Right lobe of liver (tissue), 6 donors: ENCODE measurements at regions not wholly inside any gene's neighbourhood (a gene's known extent, or its start where the extent isn't known, plus 50 kb on each side); places are given as distances from the start of the nearest gene placed in this dataset.

Experiments used
- ATAC-seq, 4 donors: fragments of 200-7000 bp; cut with Tn5 transposase; one replicate each; pipeline ENCODE4 v1.9.1; 2020; ENCODE audit warnings: mild to moderate bottlenecking in 4 of 4, moderate library complexity in 4 of 4
- DNase-seq, 3 donors: peaks; one replicate each; pipeline ENCODE4 v3.0.0-alpha.2; 2020
- H3K27ac ChIP-seq, 3 donors: fragments of 200-600 bp; one replicate each; pipeline ENCODE4 v1.8.0; 2022
- H3K27me3 ChIP-seq, 2 donors: fragments of 200-600 bp; one replicate each; pipeline ENCODE4 v1.8.0; 2022
- H3K36me3 ChIP-seq, 4 donors: fragments of 200-600 bp; sonication (generic) in 1 of 4; one replicate each; pipeline versions ENCODE4 v1.5.1 to v1.8.0; 2017 to 2022; ENCODE audit warnings: control low read depth in 1 of 4
- H3K4me1 ChIP-seq, 4 donors: fragments of 200-600 bp; sonication (generic) in 1 of 4; one replicate each; pipeline versions ENCODE4 v1.5.1 to v1.8.0; 2017 to 2022; ENCODE audit warnings: control low read depth in 1 of 4
- H3K4me3 ChIP-seq, 3 donors: fragments of 200-600 bp; one replicate each; pipeline ENCODE4 v1.8.0; 2022
- H3K9me3 ChIP-seq, 4 donors: fragments of 200-600 bp; sonication (generic) in 1 of 4; one replicate each; pipeline versions ENCODE4 v1.5.1 to v1.8.0; 2017 to 2022; ENCODE audit warnings: control low read depth in 1 of 4
- POLR2A ChIP-seq: fragments of 450-650 bp; IDR thresholded peaks from one replicate; pipeline ENCODE4 v1.6.1; 2017; ENCODE audit warnings: antibody characterized with exemption, mild to moderate bottlenecking
- WGBS: methylation state at CpG from one replicate; pipeline ENCODE4 v1.1.6; 2018; ENCODE audit warnings: low coverage, low lambda C conversion rate; ENCODE audit not compliant: insufficient coverage; ENCODE audit errors: missing lambda C conversion rate; 5-methylcytosine and 5-hydroxymethylcytosine counted together
- intact Hi-C, 2 donors: fragments of 100-400 bp; cut with DNase I; formaldehyde crosslinking; loops; one replicate each; pipeline versions ENCODE4 v1.11.2 to v1.14.1; 2022
- TF ChIP-seq, protein P1 (sequence below), 4 donors: fragments of 200-600 bp in 3 of 4; fragments of 450-650 bp in 1 of 4; IDR thresholded peaks; one replicate each; pipeline versions ENCODE4 v1.5.1 to v1.8.0; 2016 to 2022; ENCODE audit warnings: antibody characterized with exemption in 4 of 4, mild to moderate bottlenecking in 2 of 4
- donor health status: DM: no; HTN: yes; CAD: no.
- donor health status: DM: no; HTN: no; CAD: no.
- donor health status: DM: no; HTN: no; CAD: no.
- donor health status: DM: no; HTN: yes; CAD: no.
- donor health status: DM: no; HTN: yes; CAD: no.

DNA sequence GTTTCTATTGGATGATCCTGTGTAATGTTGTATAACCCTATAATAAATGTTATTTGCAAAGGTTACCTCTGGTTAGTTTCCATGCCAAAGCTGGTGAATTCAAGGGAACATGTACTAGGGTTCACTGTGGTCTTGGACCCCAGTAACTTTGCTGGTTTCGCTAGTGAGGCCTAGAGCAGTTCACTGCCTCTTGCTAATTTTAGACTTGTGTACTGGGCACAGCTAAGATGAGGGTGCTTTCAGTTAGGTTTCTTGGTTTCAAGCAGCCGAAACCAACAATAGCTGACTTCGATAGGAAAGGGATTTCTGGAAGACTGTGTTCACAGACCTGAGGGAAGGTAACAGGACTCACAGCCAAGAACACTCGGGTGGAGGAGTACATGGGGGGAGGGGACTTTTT is 215.5 kb upstream of the BCOR start:
- ATAC-seq (no peak), DNase-seq (no peak)
- Histone ChIP-seq H3K4me3 (no peak overlapping the region), H3K9me3 (no peaks in the 10 kb centered on the region), H3K36me3 (no peaks in the 10 kb centered on the region), H3K27me3 (no peaks in the 10 kb centered on the region), H3K27ac (no peak overlapping the region), H3K4me1 (no peaks in the 10 kb centered on the region)
- no peak for TF ChIP-seq POLR2A
- TF ChIP-seq, protein P1, sequence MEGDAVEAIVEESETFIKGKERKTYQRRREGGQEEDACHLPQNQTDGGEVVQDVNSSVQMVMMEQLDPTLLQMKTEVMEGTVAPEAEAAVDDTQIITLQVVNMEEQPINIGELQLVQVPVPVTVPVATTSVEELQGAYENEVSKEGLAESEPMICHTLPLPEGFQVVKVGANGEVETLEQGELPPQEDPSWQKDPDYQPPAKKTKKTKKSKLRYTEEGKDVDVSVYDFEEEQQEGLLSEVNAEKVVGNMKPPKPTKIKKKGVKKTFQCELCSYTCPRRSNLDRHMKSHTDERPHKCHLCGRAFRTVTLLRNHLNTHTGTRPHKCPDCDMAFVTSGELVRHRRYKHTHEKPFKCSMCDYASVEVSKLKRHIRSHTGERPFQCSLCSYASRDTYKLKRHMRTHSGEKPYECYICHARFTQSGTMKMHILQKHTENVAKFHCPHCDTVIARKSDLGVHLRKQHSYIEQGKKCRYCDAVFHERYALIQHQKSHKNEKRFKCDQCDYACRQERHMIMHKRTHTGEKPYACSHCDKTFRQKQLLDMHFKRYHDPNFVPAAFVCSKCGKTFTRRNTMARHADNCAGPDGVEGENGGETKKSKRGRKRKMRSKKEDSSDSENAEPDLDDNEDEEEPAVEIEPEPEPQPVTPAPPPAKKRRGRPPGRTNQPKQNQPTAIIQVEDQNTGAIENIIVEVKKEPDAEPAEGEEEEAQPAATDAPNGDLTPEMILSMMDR (IDR thresholded peaks at IDR 0.05) = no peak
- 51% methylated on average over 4 of the region's 4 CpGs for WGBS
- intact Hi-C loops = no loop called here

GRCh38 chrX:40310447-40310846 is 212.7 kb upstream of the BCOR start:
- no peak for TF ChIP-seq POLR2A
- no peak for ATAC-seq
- intact Hi-C loops = no loop called here
- Histone ChIP-seq H3K27ac (no peak overlapping the region), H3K4me3 (no peak overlapping the region), H3K9me3 (no peaks in the 10 kb centered on the region), H3K4me1 (no peaks in the 10 kb centered on the region), H3K27me3 (no peaks in the 10 kb centered on the region), H3K36me3 (no peaks in the 10 kb centered on the region)
- no peak for DNase-seq
- WGBS = 40% methylated on average over 1 of the region's 5 CpGs

GRCh38 chrX:40310016-40310415 is 212.3 kb upstream of the BCOR start:
- no CpG with 5 or more reads among the region's 7 CpGs for WGBS
- H3K4me1 ChIP-seq = no peaks in the 10 kb centered on the region
- no peaks in the 10 kb centered on the region for H3K9me3 ChIP-seq
- no peak overlapping the region for H3K4me3 ChIP-seq
- DNase-seq (no peak), ATAC-seq (no peak)
- no peaks in the 10 kb centered on the region for H3K36me3 ChIP-seq
- H3K27ac ChIP-seq = no peak overlapping the region
- H3K27me3 ChIP-seq = no peaks in the 10 kb centered on the region
- TF ChIP-seq, protein P1 (IDR thresholded peaks at IDR 0.05) = no peak
- TF ChIP-seq POLR2A = no peak
- intact Hi-C loops = no loop called here

- 72% methylated on average over 10 of the region's 13 CpGs for WGBS
- Histone ChIP-seq H3K9me3 (no peaks in the 10 kb centered on the region), H3K4me1 (no peaks in the 10 kb centered on the region), H3K36me3 (no peaks in the 10 kb centered on the region), H3K4me3 (no peak overlapping the region), H3K27ac (no peak overlapping the region), H3K27me3 (no peaks in the 10 kb centered on the region)
- TF ChIP-seq POLR2A = no peak
- TF ChIP-seq, protein P1 (IDR thresholded peaks at IDR 0.05) = no peak
- no peak for DNase-seq
- no peak for ATAC-seq
- intact Hi-C loops = no loop called here
These were observed 210.1 kb upstream of the BCOR start for GRCh38 chrX:40307871-40308270.

DNA sequence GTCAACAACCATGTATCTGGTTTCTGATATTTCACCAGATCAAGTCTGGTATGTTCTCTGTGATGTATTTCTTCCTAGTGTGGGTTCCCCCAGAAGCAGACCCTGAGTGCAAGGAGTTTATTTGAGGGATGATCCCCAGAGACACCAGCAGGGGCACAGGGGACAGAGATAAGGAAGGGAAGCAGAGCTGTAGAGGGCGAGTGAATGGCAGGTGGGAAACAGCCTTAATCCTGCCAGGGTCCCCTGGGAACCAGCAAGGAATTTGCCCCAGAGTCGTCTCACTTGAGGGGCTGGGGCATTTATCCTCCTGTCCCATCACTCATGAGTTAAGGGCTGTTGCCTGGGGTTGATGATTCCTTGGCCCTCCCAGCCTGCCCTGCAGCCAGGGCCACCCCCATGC is 206.4 kb upstream of the BCOR start:
- intact Hi-C loops = no loop called here
- Histone ChIP-seq H3K9me3 (no peaks in the 10 kb centered on the region), H3K4me3 (no peak overlapping the region), H3K4me1 (no peaks in the 10 kb centered on the region), H3K27ac (no peak overlapping the region), H3K27me3 (peaks cover 0 to 5% of the 10 kb centered on the region in 2 donors), H3K36me3 (no peaks in the 10 kb centered on the region)
- ATAC-seq = no peak
- TF ChIP-seq, protein P1 (IDR thresholded peaks at IDR 0.05) = no peak
- TF ChIP-seq POLR2A = no peak
- WGBS = 20% methylated on average over 1 of the region's 2 CpGs
- no peak for DNase-seq
